C4-2B (cell line): ENCODE measurements at regions not wholly inside any gene's neighbourhood (a gene's known extent, or its start where the extent isn't known, plus 50 kb on each side); places are given as distances from the start of the nearest gene placed in this dataset.

ENCODE experiments used
- ZFX ChIP-seq: fragments of 450-650 bp; IDR thresholded peaks from 2 replicates; pipeline ENCODE4 v1.6.1; 2017
- TF ChIP-seq, protein P1 (sequence below): fragments of 450-650 bp; conservative IDR thresholded peaks from 2 replicates; pipeline ENCODE4 v1.5.1; 2017; ENCODE audit warnings: mild to moderate bottlenecking

DNA sequence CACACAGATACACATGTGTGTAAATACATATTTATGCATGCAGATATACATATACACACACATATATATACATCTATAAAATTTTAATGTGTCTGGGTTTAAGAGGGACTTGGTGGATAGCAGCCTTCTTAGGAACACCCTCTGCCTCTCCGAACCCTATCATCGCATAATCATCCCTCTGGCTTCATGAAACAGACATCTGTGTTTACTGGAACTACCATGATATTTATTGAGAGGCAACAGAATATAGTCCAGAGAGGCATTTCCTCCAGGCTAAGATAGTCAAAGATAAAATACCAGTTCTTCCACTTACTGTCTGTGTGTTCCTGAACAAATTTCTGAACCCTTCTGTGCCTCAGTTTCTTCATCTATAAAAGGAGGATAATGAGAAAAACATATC is 239.0 kb upstream of the FANCL start:
- TF ChIP-seq, protein P1, sequence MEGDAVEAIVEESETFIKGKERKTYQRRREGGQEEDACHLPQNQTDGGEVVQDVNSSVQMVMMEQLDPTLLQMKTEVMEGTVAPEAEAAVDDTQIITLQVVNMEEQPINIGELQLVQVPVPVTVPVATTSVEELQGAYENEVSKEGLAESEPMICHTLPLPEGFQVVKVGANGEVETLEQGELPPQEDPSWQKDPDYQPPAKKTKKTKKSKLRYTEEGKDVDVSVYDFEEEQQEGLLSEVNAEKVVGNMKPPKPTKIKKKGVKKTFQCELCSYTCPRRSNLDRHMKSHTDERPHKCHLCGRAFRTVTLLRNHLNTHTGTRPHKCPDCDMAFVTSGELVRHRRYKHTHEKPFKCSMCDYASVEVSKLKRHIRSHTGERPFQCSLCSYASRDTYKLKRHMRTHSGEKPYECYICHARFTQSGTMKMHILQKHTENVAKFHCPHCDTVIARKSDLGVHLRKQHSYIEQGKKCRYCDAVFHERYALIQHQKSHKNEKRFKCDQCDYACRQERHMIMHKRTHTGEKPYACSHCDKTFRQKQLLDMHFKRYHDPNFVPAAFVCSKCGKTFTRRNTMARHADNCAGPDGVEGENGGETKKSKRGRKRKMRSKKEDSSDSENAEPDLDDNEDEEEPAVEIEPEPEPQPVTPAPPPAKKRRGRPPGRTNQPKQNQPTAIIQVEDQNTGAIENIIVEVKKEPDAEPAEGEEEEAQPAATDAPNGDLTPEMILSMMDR, result no peak
- TF ChIP-seq ZFX, result no peak
